CD4-positive, alpha-beta T cell (primary cell): ENCODE measurements at regions not wholly inside any gene's neighbourhood (a gene's known extent, or its start where the extent isn't known, plus 50 kb on each side); places are given as distances from the start of the nearest gene placed in this dataset.

ENCODE experiments used
- ATAC-seq: fragments of 200-7000 bp; cut with Tn5 transposase; one replicate; pipeline ENCODE4 v1.10.0; 2022; ENCODE audit warnings: mild to moderate bottlenecking; ENCODE audit not compliant: poor library complexity
- CTCF ChIA-PET: fragments of 350-600 bp; sonication (Branson Sonifier 250); formaldehyde crosslinking; loops from one replicate; lab custom pipeline; 2021; ENCODE audit warnings: antibody characterized with exemption, inconsistent platforms; lab: Charles Lee
- POLR2A ChIA-PET: fragments of 350-600 bp; sonication (Branson Sonifier 250); formaldehyde crosslinking; loops from one replicate; lab custom pipeline; 2021; ENCODE audit warnings: antibody characterized with exemption, inconsistent platforms; lab: Charles Lee
- DNase-seq, 14 experiments: peaks; one replicate each; pipeline ENCODE4 v3.0.0-alpha.2; 2013 to 2020; ENCODE audit warnings: mixed read lengths in 2 of 14
- H3K27ac ChIP-seq, 2 donors: one replicate each; pipeline versions ENCODE4 v1.5.1 to v1.7.0; 2013; ENCODE audit warnings: low read length in 2 of 2, low read depth in 1 of 2, mild to moderate bottlenecking in 1 of 2
- H3K27me3 ChIP-seq, 2 experiments: 1 replicate in 1 of 2; 2 replicates in 1 of 2; pipeline versions ENCODE4 v1.6.1 to v1.7.0; 2013; ENCODE audit warnings: low read length in 2 of 2, control low read depth in 1 of 2, mild to moderate bottlenecking in 1 of 2, moderate library complexity in 1 of 2; ENCODE audit not compliant: insufficient read depth in 2 of 2, control insufficient read depth in 1 of 2
- H3K36me3 ChIP-seq: one replicate; pipeline ENCODE4 v1.6.1; 2013; ENCODE audit warnings: low read length, control low read depth; ENCODE audit not compliant: insufficient read depth
- H3K4me1 ChIP-seq: one replicate; pipeline ENCODE4 v1.6.1; 2013; ENCODE audit warnings: low read length, control low read depth; ENCODE audit not compliant: insufficient read depth
- H3K4me3 ChIP-seq: one replicate; pipeline ENCODE4 v1.5.1; 2013; ENCODE audit warnings: mild to moderate bottlenecking, low read length, moderate library complexity
- H3K9me3 ChIP-seq, 2 experiments: 1 replicate in 1 of 2; 2 replicates in 1 of 2; pipeline versions ENCODE4 v1.6.1 to v1.7.0; 2013; ENCODE audit warnings: low read length in 2 of 2, mild to moderate bottlenecking in 2 of 2, control low read depth in 1 of 2, moderate library complexity in 1 of 2; ENCODE audit not compliant: control insufficient read depth in 1 of 2, insufficient read depth in 1 of 2
- H3K27ac Mint-ChIP-seq: one replicate; pipeline ENCODE4 v1.8.0; 2020; ENCODE audit warnings: mixed read lengths
- H3K27me3 Mint-ChIP-seq: one replicate; pipeline ENCODE4 v1.8.0; 2021; ENCODE audit warnings: mixed read lengths
- H3K36me3 Mint-ChIP-seq: one replicate; pipeline ENCODE4 v1.8.0; 2021; ENCODE audit warnings: low read depth, mixed read lengths
- H3K4me1 Mint-ChIP-seq: one replicate; pipeline ENCODE4 v1.8.0; 2021; ENCODE audit warnings: low read depth, mixed read lengths
- H3K4me3 Mint-ChIP-seq: one replicate; pipeline ENCODE4 v1.8.0; 2020; ENCODE audit warnings: mild to moderate bottlenecking, mixed read lengths
- H3K9me3 Mint-ChIP-seq: one replicate; pipeline ENCODE4 v1.8.0; 2020; ENCODE audit warnings: mixed read lengths
- intact Hi-C, 2 experiments: fragments of 100-400 bp; cut with DNase I in 1 of 2; cut with micrococcal nuclease in 1 of 2; formaldehyde crosslinking; loops; one replicate each; pipeline versions ENCODE4 v1.15.1 to v1.9.0; 2023 to 2025; cut with DNase I, micrococcal nuclease
- TF ChIP-seq, protein P1 (sequence below): fragments of 200-600 bp; IDR thresholded peaks from one replicate; pipeline ENCODE4 v1.8.0; 2022; ENCODE audit warnings: antibody characterized with exemption, mild to moderate bottlenecking

DNA sequence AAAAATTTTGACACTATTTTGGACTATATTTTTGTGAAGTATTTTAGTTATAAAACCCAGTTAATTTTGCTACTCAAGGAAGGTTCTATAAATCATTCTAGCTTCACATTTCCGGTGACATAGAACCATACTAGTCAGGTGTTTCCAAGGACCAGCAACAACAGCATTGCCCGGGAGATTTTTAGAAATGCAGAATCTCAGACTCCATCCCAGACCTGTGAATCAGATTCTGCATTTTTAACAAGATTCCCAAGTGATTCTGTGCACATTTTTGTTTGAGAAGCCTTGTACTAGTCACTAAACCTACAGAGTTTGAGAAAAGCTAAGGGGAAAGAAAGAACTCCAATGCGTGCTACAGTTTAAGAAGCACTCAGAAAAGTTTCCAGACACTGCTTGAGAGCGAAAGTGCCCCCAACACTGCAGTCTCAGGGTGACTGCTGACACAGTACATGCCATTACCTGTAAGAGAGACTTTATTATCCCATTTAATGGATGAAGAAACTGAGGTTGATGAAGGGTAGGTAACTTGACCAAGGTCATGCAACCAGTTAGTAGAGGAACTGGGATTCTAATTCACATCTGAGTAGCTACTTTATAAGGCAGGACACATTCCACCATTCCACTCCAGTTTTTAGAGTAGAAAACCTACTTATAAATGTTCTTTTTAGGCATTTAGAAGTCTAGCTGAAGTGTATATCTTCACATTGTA is 49.7 kb upstream of the USP3 start:
- no peak overlapping the region for H3K27ac Mint-ChIP-seq
- H3K36me3 Mint-ChIP-seq, result no peaks in the 10 kb centered on the region
- ATAC-seq (no peak), DNase-seq (no peak)
- CTCF ChIA-PET, result no interaction called here
- Histone ChIP-seq H3K4me1 (no peaks in the 10 kb centered on the region), H3K27ac (no peak overlapping the region), H3K27me3 (no peaks in the 10 kb centered on the region), H3K36me3 (no peaks in the 10 kb centered on the region), H3K9me3 (peaks cover 0 to 3% of the 10 kb centered on the region in 2 experiments), H3K4me3 (no peak overlapping the region)
- H3K9me3 Mint-ChIP-seq, result no peaks in the 10 kb centered on the region
- POLR2A ChIA-PET, result interaction anchor here (0.7 to 1.2 kb wide), 2 partner anchors 49 to 215 kb away, joined by 3 to 4 read pairs; no protein-coding TSS in a partner anchor
- peaks cover 12% of the 10 kb centered on the region for H3K4me1 Mint-ChIP-seq
- TF ChIP-seq, protein P1, sequence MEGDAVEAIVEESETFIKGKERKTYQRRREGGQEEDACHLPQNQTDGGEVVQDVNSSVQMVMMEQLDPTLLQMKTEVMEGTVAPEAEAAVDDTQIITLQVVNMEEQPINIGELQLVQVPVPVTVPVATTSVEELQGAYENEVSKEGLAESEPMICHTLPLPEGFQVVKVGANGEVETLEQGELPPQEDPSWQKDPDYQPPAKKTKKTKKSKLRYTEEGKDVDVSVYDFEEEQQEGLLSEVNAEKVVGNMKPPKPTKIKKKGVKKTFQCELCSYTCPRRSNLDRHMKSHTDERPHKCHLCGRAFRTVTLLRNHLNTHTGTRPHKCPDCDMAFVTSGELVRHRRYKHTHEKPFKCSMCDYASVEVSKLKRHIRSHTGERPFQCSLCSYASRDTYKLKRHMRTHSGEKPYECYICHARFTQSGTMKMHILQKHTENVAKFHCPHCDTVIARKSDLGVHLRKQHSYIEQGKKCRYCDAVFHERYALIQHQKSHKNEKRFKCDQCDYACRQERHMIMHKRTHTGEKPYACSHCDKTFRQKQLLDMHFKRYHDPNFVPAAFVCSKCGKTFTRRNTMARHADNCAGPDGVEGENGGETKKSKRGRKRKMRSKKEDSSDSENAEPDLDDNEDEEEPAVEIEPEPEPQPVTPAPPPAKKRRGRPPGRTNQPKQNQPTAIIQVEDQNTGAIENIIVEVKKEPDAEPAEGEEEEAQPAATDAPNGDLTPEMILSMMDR, result no peak
- H3K27me3 Mint-ChIP-seq, result no peaks in the 10 kb centered on the region
- no peak overlapping the region for H3K4me3 Mint-ChIP-seq
- intact Hi-C loops, result no loop called here
